H1 (cell line): ENCODE measurements at regions not wholly inside any gene's neighbourhood (a gene's known extent, or its start where the extent isn't known, plus 50 kb on each side); places are given as distances from the start of the nearest gene placed in this dataset.

Experiments used
- CTCF ChIA-PET: fragments of 300-600 bp; sonication (Branson Sonifier 250); formaldehyde crosslinking; loops from one replicate; lab custom pipeline; 2021; ENCODE audit not compliant: partially characterized antibody; lab: Charles Lee
- POLR2A ChIA-PET: fragments of 300-600 bp; sonication (Branson Sonifier 250); formaldehyde crosslinking; loops from one replicate; lab custom pipeline; 2021; ENCODE audit warnings: inconsistent platforms; ENCODE audit not compliant: partially characterized antibody; lab: Charles Lee
- DNase-seq, 2 experiments: peaks; one replicate each; pipeline versions ENCODE4 v3.0.0 to v3.0.0-alpha.2; 2010 to 2022; ENCODE audit warnings: low spot score in 2 of 2, low read depth in 1 of 2, mixed read lengths in 1 of 2
- FAIRE-seq: peaks from 2 replicates; lab custom pipeline; 2011; peaks lifted over from hg19 to GRCh38; lab: Jason Lieb, UNC
- H2AFZ ChIP-seq: 2 replicates; pipeline ENCODE4 v1.8.1; 2012; ENCODE audit warnings: low read length, inconsistent platforms
- H2AK5ac ChIP-seq: 2 replicates; pipeline ENCODE4 v1.6.1; 2013; ENCODE audit warnings: low read depth, low read length
- H2BK120ac ChIP-seq: replicated peaks from 2 replicates; pipeline ENCODE3; 2013; ENCODE audit warnings: low read depth, low read length, inconsistent platforms
- H2BK12ac ChIP-seq: 2 replicates; pipeline ENCODE4 v1.6.1; 2013; ENCODE audit warnings: low read depth, low read length
- H2BK15ac ChIP-seq: 2 replicates; pipeline ENCODE4 v1.6.1; 2013; ENCODE audit warnings: low read length
- H2BK20ac ChIP-seq: 2 replicates; pipeline ENCODE4 v1.6.1; 2013; ENCODE audit warnings: low read length
- H2BK5ac ChIP-seq: 2 replicates; pipeline ENCODE4 v1.6.1; 2013; ENCODE audit warnings: low read depth, low read length
- H3K14ac ChIP-seq: 2 replicates; pipeline ENCODE4 v1.6.1; 2013; ENCODE audit warnings: inconsistent platforms; ENCODE audit not compliant: insufficient read length
- H3K18ac ChIP-seq: 2 replicates; pipeline ENCODE4 v1.6.1; 2013; ENCODE audit warnings: low read length; ENCODE audit errors: extremely low read depth
- H3K23ac ChIP-seq: 2 replicates; pipeline ENCODE4 v1.6.1; 2013; ENCODE audit warnings: inconsistent platforms; ENCODE audit not compliant: insufficient read length
- H3K23me2 ChIP-seq: 2 replicates; pipeline ENCODE4 v1.6.1; 2013; ENCODE audit warnings: low read depth, low read length
- H3K27ac ChIP-seq: 2 replicates; pipeline ENCODE4 v1.6.1; 2011; ENCODE audit warnings: low read depth, low read length, inconsistent platforms
- H3K27me3 ChIP-seq, 4 experiments: replicated peaks in 1 of 4; 1 replicate in 1 of 4; 2 replicates in 3 of 4; pipeline versions ENCODE4 v1.6.1 to v1.8.1; 2011 to 2013; ENCODE audit warnings: low read length in 3 of 4, mild to moderate bottlenecking in 3 of 4, inconsistent platforms in 2 of 4, mixed read lengths in 2 of 4, moderate library complexity in 1 of 4; ENCODE audit not compliant: control insufficient read depth in 3 of 4, insufficient read depth in 3 of 4; ENCODE audit errors: extremely low read depth in 1 of 4
- H3K36me3 ChIP-seq, 4 experiments: 2 replicates each; pipeline versions ENCODE4 v1.6.1 to v1.8.1; 2011 to 2013; ENCODE audit warnings: mild to moderate bottlenecking in 4 of 4, low read length in 3 of 4, moderate library complexity in 2 of 4, control low read depth in 1 of 4, inconsistent platforms in 1 of 4; ENCODE audit not compliant: insufficient read depth in 4 of 4, control insufficient read depth in 2 of 4
- H3K4ac ChIP-seq: replicated peaks from 2 replicates; pipeline ENCODE3; 2013; ENCODE audit warnings: low read length, low read depth, mixed read lengths, inconsistent platforms; ENCODE audit not compliant: insufficient read length
- H3K4me1 ChIP-seq, 4 experiments: replicated peaks in 1 of 4; 1 replicate in 1 of 4; 2 replicates in 3 of 4; pipeline versions ENCODE4 v1.6.1 to v1.8.1; 2011 to 2013; ENCODE audit warnings: low read length in 3 of 4, inconsistent platforms in 2 of 4, mixed read lengths in 1 of 4; ENCODE audit not compliant: insufficient read depth in 4 of 4, control insufficient read depth in 3 of 4
- H3K4me2 ChIP-seq, 2 experiments: 2 replicates each; pipeline versions ENCODE4 v1.6.1 to v1.8.1; 2011 to 2013; ENCODE audit warnings: low read depth in 2 of 2, low read length in 2 of 2, control low read depth in 1 of 2, inconsistent platforms in 1 of 2, mild to moderate bottlenecking in 1 of 2; ENCODE audit not compliant: insufficient read depth in 1 of 2
- H3K4me3 ChIP-seq, 4 experiments: fragments of 200-600, 300-600 bp in 1 of 4; sonication (generic), shearing (Covaris generic), sonication (Bioruptor Twin) in 1 of 4; 2 replicates each; pipeline versions ENCODE4 v1.5.1 to v1.8.1; 2011 to 2016; ENCODE audit warnings: low read length in 4 of 4, low read depth in 3 of 4, control low read depth in 2 of 4, inconsistent platforms in 2 of 4, mild to moderate bottlenecking in 2 of 4, mixed read lengths in 1 of 4, moderate library complexity in 1 of 4; ENCODE audit not compliant: insufficient read depth in 2 of 4; ENCODE audit errors: extremely low read depth in 1 of 4
- H3K56ac ChIP-seq: replicated peaks from 2 replicates; pipeline ENCODE3; 2013; ENCODE audit warnings: low read depth, mild to moderate bottlenecking, mixed read lengths, low read length, inconsistent platforms; ENCODE audit not compliant: insufficient read length
- H3K79me1 ChIP-seq: 2 replicates; pipeline ENCODE4 v1.6.1; 2013; ENCODE audit warnings: low read depth, low read length, control low read depth
- H3K79me2 ChIP-seq, 2 experiments: 2 replicates each; pipeline versions ENCODE4 v1.6.1 to v1.8.1; 2012 to 2013; ENCODE audit warnings: low read length in 2 of 2, mild to moderate bottlenecking in 2 of 2, inconsistent platforms in 1 of 2; ENCODE audit not compliant: insufficient read depth in 2 of 2, control insufficient read depth in 1 of 2
- H3K9ac ChIP-seq, 4 experiments: replicated peaks in 1 of 4; 1 replicate in 1 of 4; 2 replicates in 3 of 4; pipeline versions ENCODE4 v1.6.1 to v1.8.1; 2011 to 2013; ENCODE audit warnings: low read depth in 3 of 4, low read length in 3 of 4, control low read depth in 2 of 4, mild to moderate bottlenecking in 2 of 4, moderate library complexity in 2 of 4, inconsistent platforms in 1 of 4; ENCODE audit errors: extremely low read depth in 1 of 4
- H3K9me3 ChIP-seq, 2 experiments: 2 replicates each; pipeline versions ENCODE4 v1.6.1 to v1.8.1; 2012 to 2013; ENCODE audit warnings: mild to moderate bottlenecking in 2 of 2, moderate library complexity in 2 of 2, control low read depth in 1 of 2, inconsistent platforms in 1 of 2, low read depth in 1 of 2, low read length in 1 of 2, mixed read lengths in 1 of 2; ENCODE audit not compliant: insufficient read depth in 2 of 2
- H4K20me1 ChIP-seq, 2 experiments: replicated peaks in 1 of 2; 2 replicates each; pipeline versions ENCODE3 to v1.8.1; 2011 to 2013; ENCODE audit warnings: inconsistent platforms in 2 of 2, low read length in 2 of 2, mild to moderate bottlenecking in 1 of 2; ENCODE audit not compliant: insufficient read depth in 2 of 2, control insufficient read depth in 1 of 2
- H4K5ac ChIP-seq: 2 replicates; pipeline ENCODE4 v1.6.1; 2013; ENCODE audit warnings: low read length, low read depth, mixed read lengths, inconsistent platforms; ENCODE audit not compliant: insufficient read length
- H4K8ac ChIP-seq: 2 replicates; pipeline ENCODE4 v1.8.0; 2013; ENCODE audit warnings: mild to moderate bottlenecking, moderate library complexity, low read length, inconsistent platforms; ENCODE audit not compliant: insufficient read depth; ENCODE audit errors: extremely low read depth
- H4K91ac ChIP-seq: replicated peaks from 2 replicates; pipeline ENCODE3; 2013; ENCODE audit warnings: low read length, mixed read lengths, inconsistent platforms; ENCODE audit not compliant: insufficient read length
- SP1 ChIP-seq: IDR thresholded peaks from 2 replicates; pipeline ENCODE4 v1.6.1; 2011; ENCODE audit warnings: low read depth, low read length
- SP2 ChIP-seq: IDR thresholded peaks from 2 replicates; pipeline ENCODE4 v1.6.1; 2012; ENCODE audit warnings: mild to moderate bottlenecking, low read length, inconsistent platforms
- WGBS, 2 experiments: shearing (Covaris generic) in 1 of 2; methylation state at CpG; one replicate each; pipeline versions ENCODE4 v1.1.6 to v1.1.7; 2013 to 2015; ENCODE audit warnings: low lambda C conversion rate in 2 of 2, mixed read lengths in 2 of 2, inconsistent platforms in 1 of 2, low coverage in 1 of 2, missing lambda C conversion rate in 1 of 2; ENCODE audit not compliant: insufficient replicate concordance in 2 of 2, insufficient coverage in 1 of 2, insufficient read length in 1 of 2; ENCODE audit errors: extremely low coverage in 1 of 2, missing lambda C conversion rate in 1 of 2; 5-methylcytosine and 5-hydroxymethylcytosine counted together

DNA sequence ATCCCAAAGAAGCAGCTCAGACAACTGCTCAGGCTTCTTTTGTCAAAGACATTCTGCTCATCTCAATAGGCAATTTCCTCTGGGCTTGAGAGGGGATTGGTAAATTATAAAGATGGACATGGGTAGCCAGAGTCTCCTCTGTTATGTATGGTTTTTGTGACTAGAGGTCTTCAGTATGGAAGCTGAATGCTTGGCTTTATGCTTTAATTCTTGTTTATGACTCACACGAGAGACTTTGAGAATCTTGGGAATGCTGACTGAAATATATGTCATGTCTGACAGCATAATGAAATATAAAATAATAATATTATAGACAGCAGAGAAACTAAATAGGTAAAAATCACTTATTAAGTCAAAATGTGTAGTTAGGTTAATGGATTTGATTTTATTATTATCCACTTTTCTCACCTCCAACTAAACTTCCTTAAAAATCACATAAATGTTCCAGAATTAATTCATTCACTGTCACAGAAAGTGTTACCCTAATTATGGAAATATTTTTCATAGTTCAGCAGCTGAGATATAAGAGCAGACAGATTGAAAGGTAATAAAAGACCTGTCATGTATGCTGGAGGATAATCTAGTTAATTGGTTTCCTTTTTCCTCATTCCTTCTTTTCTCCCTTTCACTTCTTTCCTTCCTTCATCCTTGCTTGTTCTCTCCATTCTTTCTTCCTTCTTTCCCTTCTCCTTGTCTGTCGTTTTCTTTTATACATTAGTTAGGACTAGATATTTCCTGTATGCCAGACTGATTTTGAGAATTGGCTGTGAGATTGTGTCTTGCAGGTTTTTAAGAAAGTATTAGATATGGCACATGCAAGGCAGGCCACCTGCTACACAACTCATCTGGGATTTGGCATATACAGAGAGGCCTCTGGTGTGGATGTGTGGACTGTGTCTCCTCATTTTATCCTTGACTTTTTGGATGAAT, 1866.1 kb upstream of the NUDT12 start:
- Histone ChIP-seq H3K18ac (no peak overlapping the region), H3K36me3 (no peaks in the 10 kb centered on the region), H4K8ac (no peak overlapping the region)
- no peak for TF ChIP-seq SP1
- no peak for TF ChIP-seq SP2

More for the DNA sequence above, 1866.1 kb upstream of the NUDT12 start:
- Histone ChIP-seq H2AK5ac (no peak overlapping the region), H2BK12ac (no peak overlapping the region), H3K4me2 (no peak overlapping the region), H3K27ac (no peak overlapping the region), H2BK15ac (no peak overlapping the region), H3K9me3 (no peaks in the 10 kb centered on the region), H3K23ac (no peak overlapping the region), H3K56ac (no peak overlapping the region), H2AFZ (no peak overlapping the region), H3K79me2 (no peaks in the 10 kb centered on the region), H3K79me1 (no peaks in the 10 kb centered on the region), H3K23me2 (no peaks in the 10 kb centered on the region), H2BK5ac (no peak overlapping the region), H4K20me1 (no peaks in the 10 kb centered on the region), H3K4me3 (no peak overlapping the region), H3K4me1 (no peaks in the 10 kb centered on the region), H2BK120ac (no peak overlapping the region), H3K4ac (no peak overlapping the region), H4K5ac (no peak overlapping the region), H3K14ac (no peak overlapping the region), H4K91ac (no peak overlapping the region), H3K9ac (no peak overlapping the region), H3K27me3 (no peaks in the 10 kb centered on the region), H2BK20ac (no peak overlapping the region)
- WGBS, 2 experiments: 88% methylated on average over 2 of the region's 2 CpGs; no CpG with 5 or more reads in 1 of the 2 experiments
- DNase-seq (no peak), FAIRE-seq (no peak)
- ChIA-PET POLR2A (no interaction called here), CTCF (no interaction called here)
